Keratinocyte (primary cell): ENCODE measurements at regions not wholly inside any gene's neighbourhood (a gene's known extent, or its start where the extent isn't known, plus 50 kb on each side); places are given as distances from the start of the nearest gene placed in this dataset.

Experiments
- DNase-seq: peaks from one replicate; pipeline ENCODE4 v3.0.0-alpha.2; 2011; ENCODE audit warnings: low read depth, missing footprints, low spot score
- FAIRE-seq: peaks from 2 replicates; lab custom pipeline; 2011; peaks lifted over from hg19 to GRCh38; lab: Jason Lieb, UNC
- H2AFZ ChIP-seq: 2 replicates; pipeline ENCODE4 v1.6.0; 2012; ENCODE audit warnings: low read length, control low read depth, inconsistent platforms; ENCODE audit not compliant: control insufficient read depth
- H3K27ac ChIP-seq: 2 replicates; pipeline ENCODE4 v1.5.1; 2011; ENCODE audit warnings: low read length; ENCODE audit not compliant: control insufficient read depth, insufficient read depth
- H3K27me3 ChIP-seq: 3 replicates; pipeline ENCODE4 v1.6.0; 2011; ENCODE audit warnings: low read length; ENCODE audit not compliant: control insufficient read depth, insufficient read depth; ENCODE audit errors: extremely low read depth
- H3K36me3 ChIP-seq, 2 experiments: 2 replicates in 1 of 2; 3 replicates in 1 of 2; pipeline ENCODE4 v1.5.1; 2011; ENCODE audit warnings: low read length in 2 of 2, mild to moderate bottlenecking in 1 of 2; ENCODE audit not compliant: control insufficient read depth in 2 of 2, insufficient read depth in 2 of 2; ENCODE audit errors: extremely low read depth in 1 of 2
- H3K4me1 ChIP-seq: 3 replicates; pipeline ENCODE4 v1.5.1; 2011; ENCODE audit warnings: low read length; ENCODE audit not compliant: control insufficient read depth, insufficient read depth; ENCODE audit errors: extremely low read depth
- H3K4me2 ChIP-seq: 3 replicates; pipeline ENCODE4 v1.6.0; 2011; ENCODE audit warnings: low read depth, low read length; ENCODE audit not compliant: control insufficient read depth, insufficient read depth; ENCODE audit errors: extremely low read depth
- H3K4me3 ChIP-seq, 3 experiments: fragments of 200-600 bp in 1 of 3; sonication (generic) in 1 of 3; 2 replicates in 2 of 3; 3 replicates in 1 of 3; pipeline ENCODE4 v1.5.1; 2011 to 2016; ENCODE audit warnings: low read length in 3 of 3, mild to moderate bottlenecking in 3 of 3, control low read depth in 2 of 3, inconsistent platforms in 1 of 3, low read depth in 1 of 3, mixed read lengths in 1 of 3, mixed run types in 1 of 3, moderate library complexity in 1 of 3; ENCODE audit not compliant: control insufficient read depth in 2 of 3, insufficient read depth in 2 of 3; ENCODE audit errors: extremely low read depth in 1 of 3
- H3K79me2 ChIP-seq: 2 replicates; pipeline ENCODE4 v1.6.0; 2012; ENCODE audit warnings: low read length; ENCODE audit not compliant: control insufficient read depth, insufficient read depth
- H3K9ac ChIP-seq: 3 replicates; pipeline ENCODE4 v1.6.0; 2011; ENCODE audit warnings: low read length; ENCODE audit not compliant: control insufficient read depth, insufficient read depth; ENCODE audit errors: extremely low read depth
- H3K9me1 ChIP-seq: 3 replicates; pipeline ENCODE4 v1.6.0; 2011; ENCODE audit warnings: low read length; ENCODE audit not compliant: control insufficient read depth, insufficient read depth; ENCODE audit errors: extremely low read depth
- H3K9me3 ChIP-seq: 2 replicates; pipeline ENCODE4 v1.5.1; 2012; ENCODE audit warnings: low read depth, low read length; ENCODE audit not compliant: control insufficient read depth
- H4K20me1 ChIP-seq: 3 replicates; pipeline ENCODE4 v1.6.0; 2011; ENCODE audit warnings: low read length; ENCODE audit not compliant: control insufficient read depth, insufficient read depth; ENCODE audit errors: extremely low read depth
- EZH2 ChIP-seq: IDR thresholded peaks from one replicate; pipeline ENCODE4 v1.6.1; 2012; ENCODE audit warnings: inconsistent platforms, mild to moderate bottlenecking, low read length, moderate library complexity
- dilution Hi-C: fragments of 300-500 bp; cut with MboI; formaldehyde crosslinking; loops from one replicate; pipeline ENCODE4 v1.7.0; 2020; ENCODE audit warnings: low sequenced_read_pairs; ENCODE audit not compliant: extremely low pct_ligation_motif_present
- TF ChIP-seq, protein P1 (sequence below), 3 experiments: IDR thresholded peaks in 1 of 3; conservative IDR thresholded peaks in 1 of 3; optimal IDR thresholded peaks in 1 of 3; 2 replicates in 2 of 3; 3 replicates in 1 of 3; pipeline versions ENCODE3 to v1.5.1; 2011; ENCODE audit warnings: low read length in 3 of 3, mild to moderate bottlenecking in 3 of 3, moderate library complexity in 2 of 3, control low read depth in 1 of 3, inconsistent platforms in 1 of 3; ENCODE audit not compliant: insufficient read depth in 2 of 3; ENCODE audit errors: extremely low read depth in 1 of 3

DNA sequence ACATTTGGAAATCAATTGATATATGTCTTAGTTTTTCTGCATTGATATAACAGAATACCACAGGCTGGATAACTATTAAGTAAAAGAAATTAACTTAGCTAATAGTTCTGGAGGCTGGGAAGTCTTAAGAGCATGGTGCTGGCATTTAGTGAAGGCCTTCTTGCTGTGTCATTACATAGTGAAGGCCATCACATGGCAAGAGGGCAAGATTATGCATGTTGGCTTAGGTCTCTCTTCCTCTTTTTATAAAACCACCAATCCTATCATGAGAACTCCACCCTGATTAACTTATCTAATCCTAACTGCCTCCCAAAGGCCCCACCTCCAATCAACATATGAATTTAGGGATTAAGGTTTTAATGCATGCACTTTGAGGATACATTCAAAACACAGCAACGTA is 225.5 kb upstream of the VRK2 start:
- Histone ChIP-seq H3K4me2 (no peak overlapping the region), H3K4me3 (no peak overlapping the region), H3K27ac (no peak overlapping the region), H3K79me2 (no peaks in the 10 kb centered on the region), H3K9me3 (no peaks in the 10 kb centered on the region), H3K4me1 (no peaks in the 10 kb centered on the region), H3K9me1 (no peaks in the 10 kb centered on the region), H2AFZ (no peak overlapping the region), H3K27me3 (no peaks in the 10 kb centered on the region), H3K36me3 (no peaks in the 10 kb centered on the region), H4K20me1 (no peaks in the 10 kb centered on the region), H3K9ac (no peak overlapping the region)
- no peak for FAIRE-seq
- TF ChIP-seq EZH2 = no peak
- TF ChIP-seq, protein P1, sequence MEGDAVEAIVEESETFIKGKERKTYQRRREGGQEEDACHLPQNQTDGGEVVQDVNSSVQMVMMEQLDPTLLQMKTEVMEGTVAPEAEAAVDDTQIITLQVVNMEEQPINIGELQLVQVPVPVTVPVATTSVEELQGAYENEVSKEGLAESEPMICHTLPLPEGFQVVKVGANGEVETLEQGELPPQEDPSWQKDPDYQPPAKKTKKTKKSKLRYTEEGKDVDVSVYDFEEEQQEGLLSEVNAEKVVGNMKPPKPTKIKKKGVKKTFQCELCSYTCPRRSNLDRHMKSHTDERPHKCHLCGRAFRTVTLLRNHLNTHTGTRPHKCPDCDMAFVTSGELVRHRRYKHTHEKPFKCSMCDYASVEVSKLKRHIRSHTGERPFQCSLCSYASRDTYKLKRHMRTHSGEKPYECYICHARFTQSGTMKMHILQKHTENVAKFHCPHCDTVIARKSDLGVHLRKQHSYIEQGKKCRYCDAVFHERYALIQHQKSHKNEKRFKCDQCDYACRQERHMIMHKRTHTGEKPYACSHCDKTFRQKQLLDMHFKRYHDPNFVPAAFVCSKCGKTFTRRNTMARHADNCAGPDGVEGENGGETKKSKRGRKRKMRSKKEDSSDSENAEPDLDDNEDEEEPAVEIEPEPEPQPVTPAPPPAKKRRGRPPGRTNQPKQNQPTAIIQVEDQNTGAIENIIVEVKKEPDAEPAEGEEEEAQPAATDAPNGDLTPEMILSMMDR (optimal IDR thresholded peaks at IDR 0.05 in 1 of 3, IDR thresholded peaks at IDR 0.05 in 1 of 3, conservative IDR thresholded peaks at IDR 0.05 in 1 of 3; ENCODE audit: extremely low read depth in 1 of 3, insufficient read depth in 2 of 3, low read length in 3 of 3) = no peak
- DNase-seq = no peak
- dilution Hi-C loops = no loop called here

DNA sequence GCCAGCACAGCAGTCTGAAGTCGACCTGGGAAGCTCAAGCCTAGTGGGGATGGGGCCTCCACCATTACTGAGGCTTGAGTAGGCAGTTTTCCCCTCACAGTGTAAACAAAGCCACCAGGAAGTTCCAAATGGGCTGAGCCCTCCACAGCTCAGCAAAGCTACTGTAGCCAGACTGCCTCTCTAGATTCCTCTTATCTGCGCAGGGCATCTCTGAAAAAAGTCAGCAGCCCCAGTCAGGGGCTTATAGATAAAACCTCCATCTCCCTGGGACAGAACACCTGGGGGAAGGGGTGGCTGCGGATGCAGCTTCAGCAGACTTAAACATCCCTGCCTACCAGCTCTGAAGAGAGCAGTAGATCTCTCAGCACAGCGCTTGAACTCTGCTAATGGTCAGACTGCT is 218.4 kb upstream of the VRK2 start:
- DNase-seq (no peak), FAIRE-seq (no peak)
- no peak overlapping the region for H3K27ac ChIP-seq
- TF ChIP-seq, protein P1 (optimal IDR thresholded peaks at IDR 0.05 in 1 of 3, IDR thresholded peaks at IDR 0.05 in 1 of 3, conservative IDR thresholded peaks at IDR 0.05 in 1 of 3; ENCODE audit: extremely low read depth in 1 of 3, insufficient read depth in 2 of 3, low read length in 3 of 3) = no peak
- no peak for TF ChIP-seq EZH2
- no peaks in the 10 kb centered on the region for H3K4me1 ChIP-seq
- no peak overlapping the region for H2AFZ ChIP-seq
- H3K4me2 ChIP-seq = no peak overlapping the region
- no peaks in the 10 kb centered on the region for H3K36me3 ChIP-seq
- H3K79me2 ChIP-seq = no peaks in the 10 kb centered on the region
- no peaks in the 10 kb centered on the region for H3K9me1 ChIP-seq
- no peaks in the 10 kb centered on the region for H3K27me3 ChIP-seq
- no peak overlapping the region for H3K4me3 ChIP-seq
- dilution Hi-C loops = no loop called here
- H3K9me3 ChIP-seq = no peaks in the 10 kb centered on the region
- no peak overlapping the region for H3K9ac ChIP-seq
- no peaks in the 10 kb centered on the region for H4K20me1 ChIP-seq
